K562 (cell line): ENCODE measurements at regions not wholly inside any gene's neighbourhood (a gene's known extent, or its start where the extent isn't known, plus 50 kb on each side); places are given as distances from the start of the nearest gene placed in this dataset.

Source experiments
- ATAC-seq: fragments of 200-7000 bp; cut with Tn5 transposase; 3 replicates; pipeline ENCODE4 v1.9.1; 2020; ENCODE audit warnings: moderate library complexity
- BruUV-seq: library from RNA; stranded (reverse); fragments of 400-500 nt; replicated peaks from 2 replicates; lab custom pipeline; 2021; lab: Mats Ljungman, UMichigan
- CTCF ChIA-PET: fragments of 300-600 bp; formaldehyde crosslinking; extraction: SDS; loops from one replicate; lab custom pipeline; 2021; ENCODE audit warnings: low intra/inter-chr PET ratio; lab: Yijun Ruan, JAX
- POLR2A ChIA-PET: fragments of 300-600, 350-650 bp; sonication (Branson Sonifier 250); formaldehyde crosslinking; extraction: SDS; loops from one replicate; lab custom pipeline; 2021; ENCODE audit warnings: antibody characterized with exemption, inconsistent platforms; lab: Yijun Ruan, JAX
- DNase-seq, 4 experiments: peaks; one replicate each; pipeline versions ENCODE4 v3.0.0 to v3.0.0-alpha.2; 2011 to 2018; ENCODE audit warnings: low spot score in 3 of 4, mixed read lengths in 3 of 4; ENCODE audit errors: extremely low read depth in 1 of 4
- FAIRE-seq: peaks from 2 replicates; lab custom pipeline; 2011; peaks lifted over from hg19 to GRCh38; lab: Jason Lieb, UNC
- H2AFZ ChIP-seq: 2 replicates; pipeline ENCODE4 v1.6.0; 2011; ENCODE audit warnings: low read depth, low read length, control low read depth, inconsistent platforms
- H3K27ac ChIP-seq: fragments of 200-600 bp; 3 replicates; pipeline ENCODE4 v1.8.0; 2011; ENCODE audit warnings: low read depth, mild to moderate bottlenecking, control low read depth, inconsistent platforms, low read length, moderate library complexity, mixed read lengths; ENCODE audit errors: extremely low read depth
- H3K27me3 ChIP-seq, 2 experiments: fragments of 300-600 bp in 1 of 2; 2 replicates in 1 of 2; 3 replicates in 1 of 2; pipeline versions ENCODE4 v1.6.0 to v1.8.0; 2011; ENCODE audit warnings: inconsistent platforms in 2 of 2, low read length in 2 of 2, mild to moderate bottlenecking in 1 of 2, mixed read lengths in 1 of 2, moderate library complexity in 1 of 2; ENCODE audit not compliant: control insufficient read depth in 2 of 2, insufficient read depth in 2 of 2
- H3K36me3 ChIP-seq: fragments of 300-600 bp; 3 replicates; pipeline ENCODE4 v1.8.0; 2011; ENCODE audit warnings: mild to moderate bottlenecking, low read length, inconsistent platforms; ENCODE audit not compliant: control insufficient read depth, insufficient read depth
- H3K4me1 ChIP-seq, 2 experiments: fragments of 200-600 bp in 1 of 2; replicated peaks in 1 of 2; 2 replicates in 1 of 2; 3 replicates in 1 of 2; pipeline versions ENCODE4 v1.5.1 to v1.8.0; 2011; ENCODE audit warnings: inconsistent platforms in 2 of 2, low read length in 2 of 2, mild to moderate bottlenecking in 1 of 2, mixed read lengths in 1 of 2, moderate library complexity in 1 of 2; ENCODE audit not compliant: control insufficient read depth in 2 of 2, insufficient read depth in 2 of 2
- H3K4me2 ChIP-seq: 2 replicates; pipeline ENCODE4 v1.6.1; 2011; ENCODE audit warnings: low read length, control low read depth, inconsistent platforms, mixed read lengths; ENCODE audit not compliant: insufficient read depth
- H3K4me3 ChIP-seq: fragments of 200-600 bp; sonication (generic), shearing (Covaris generic); 2 replicates; pipeline ENCODE4 v1.5.1; 2016; ENCODE audit warnings: control low read depth, inconsistent platforms
- H3K79me2 ChIP-seq: fragments of 200-600 bp; 3 replicates; pipeline ENCODE4 v1.8.0; 2011; ENCODE audit warnings: low read length, inconsistent platforms; ENCODE audit not compliant: control insufficient read depth, insufficient read depth
- H3K9ac ChIP-seq, 2 experiments: 2 replicates each; pipeline versions ENCODE4 v1.6.0 to v1.6.1; 2011; ENCODE audit warnings: low read depth in 2 of 2, low read length in 2 of 2, control low read depth in 1 of 2, inconsistent platforms in 1 of 2, mild to moderate bottlenecking in 1 of 2, mixed read lengths in 1 of 2; ENCODE audit not compliant: insufficient read depth in 1 of 2
- H3K9me1 ChIP-seq: one replicate; pipeline ENCODE4 v1.6.0; 2011; ENCODE audit warnings: inconsistent platforms, mild to moderate bottlenecking, low read length, moderate library complexity; ENCODE audit not compliant: control insufficient read depth, insufficient read depth
- H3K9me3 ChIP-seq: replicated peaks from 2 replicates; pipeline ENCODE4 v1.5.1; 2011; ENCODE audit warnings: low read depth, low read length, inconsistent platforms; ENCODE audit not compliant: control insufficient read depth, insufficient read depth
- H4K20me1 ChIP-seq: replicated peaks from 2 replicates; pipeline ENCODE4 v1.6.1; 2011; ENCODE audit warnings: low read length, inconsistent platforms, mixed read lengths; ENCODE audit not compliant: control insufficient read depth, insufficient read depth
- MAFG ChIP-seq: fragments of 450-650 bp; conservative IDR thresholded peaks from 2 replicates; pipeline ENCODE4 v1.6.1; 2016; ENCODE audit warnings: missing genetic modification characterization, missing compliant biosample characterization
- SMARCE1 ChIP-seq: fragments of 450-650 bp; IDR thresholded peaks from 2 replicates; pipeline ENCODE4 v1.7.1; 2016; ENCODE audit warnings: mild to moderate bottlenecking
- SRSF7 ChIP-seq: fragments of 200-400 bp; formaldehyde crosslinking; optimal IDR thresholded peaks from 2 replicates; pipeline ENCODE3; 2017; ENCODE audit warnings: mild to moderate bottlenecking, low read depth, low read length
- STAG1 ChIP-seq: sonication (generic); formaldehyde crosslinking; IDR thresholded peaks from 2 replicates; pipeline ENCODE4 v1.5.0; 2020; ENCODE audit warnings: missing genetic modification reagents, borderline replicate concordance
- ZNF316 ChIP-seq: fragments of 450-650 bp; IDR thresholded peaks from 2 replicates; pipeline ENCODE4 v1.6.1; 2016
- ZNF436 ChIP-seq: fragments of 250-450, 450-650 bp; sonication (Bioruptor Pico); formaldehyde crosslinking; IDR thresholded peaks from 2 replicates; pipeline ENCODE4 v1.7.0; 2020; ENCODE audit warnings: mild to moderate bottlenecking
- WGBS: fragments of 100-300 bp; shearing (Covaris generic); methylation state at CpG from one replicate; pipeline ENCODE4 v1.1.6; 2016; ENCODE audit warnings: low coverage, mixed read lengths; ENCODE audit not compliant: insufficient coverage; ENCODE audit errors: missing lambda C conversion rate; 5-methylcytosine and 5-hydroxymethylcytosine counted together
- in situ Hi-C: fragments of 300-500 bp; cut with MboI; formaldehyde crosslinking; loops from 4 replicates; pipeline ENCODE4 v1.15.0; 2018; ENCODE audit warnings: inconsistent platforms, mixed read lengths
- intact Hi-C: fragments of 100-400 bp; cut with micrococcal nuclease; formaldehyde crosslinking; loops from 2 replicates; pipeline ENCODE4 v1.14.2; 2022
- TF ChIP-seq, protein P1 (sequence below): fragments of 450-650 bp; IDR thresholded peaks from 2 replicates; pipeline ENCODE4 v1.6.1; 2014; ENCODE audit warnings: low read depth, mild to moderate bottlenecking, moderate library complexity, borderline replicate concordance
- TF ChIP-seq, protein P2 (sequence below), 2 experiments: fragments of 450-650 bp; formaldehyde crosslinking in 1 of 2; IDR thresholded peaks; 2 replicates each; pipeline versions ENCODE4 v1.4.0 to v1.6.1; 2014 to 2020; ENCODE audit warnings: mild to moderate bottlenecking in 2 of 2, borderline replicate concordance in 1 of 2, low read depth in 1 of 2

DNA sequence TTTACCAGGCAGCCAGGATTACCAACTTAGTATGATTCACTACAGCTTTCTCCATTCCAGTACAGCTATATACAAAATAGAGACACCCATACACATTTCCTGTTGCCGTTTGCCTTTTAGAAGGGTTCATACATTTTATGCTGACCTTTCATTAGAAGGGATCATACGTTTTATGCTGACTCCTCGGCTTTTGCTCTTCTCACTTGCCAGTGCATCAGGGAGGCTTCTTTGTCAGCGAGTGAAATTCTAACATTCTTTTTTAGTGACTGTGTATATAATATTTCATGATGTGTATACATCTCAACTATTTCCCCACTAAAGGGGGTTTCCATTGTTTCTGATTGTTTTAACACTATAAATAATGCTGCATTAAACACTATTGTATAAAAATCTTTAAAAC is 552.6 kb downstream of the TRIML1 start:
- ChIA-PET POLR2A (no interaction called here), CTCF (no interaction called here)
- in situ Hi-C loops (no loop called here), intact Hi-C loops (no loop called here)
- no peaks in the 10 kb centered on the region for H3K9me1 ChIP-seq
- H3K4me3 ChIP-seq = no peak overlapping the region
- no peaks in the 10 kb centered on the region for H3K4me1 ChIP-seq
- ATAC-seq (no peak), DNase-seq (no peak), FAIRE-seq (no peak)
- H2AFZ ChIP-seq = no peak overlapping the region
- no TSS peak for BruUV-seq
- H4K20me1 ChIP-seq = no peaks in the 10 kb centered on the region
- TF ChIP-seq MAFG (tag) = 0 out of 2 replicates have a peak, but pooled peaks have one; percentile 26
- no peak for TF ChIP-seq SMARCE1
- TF ChIP-seq ZNF316 = peak; percentile 44; the same call in 1 of the 2 replicates
- TF ChIP-seq, protein P1, sequence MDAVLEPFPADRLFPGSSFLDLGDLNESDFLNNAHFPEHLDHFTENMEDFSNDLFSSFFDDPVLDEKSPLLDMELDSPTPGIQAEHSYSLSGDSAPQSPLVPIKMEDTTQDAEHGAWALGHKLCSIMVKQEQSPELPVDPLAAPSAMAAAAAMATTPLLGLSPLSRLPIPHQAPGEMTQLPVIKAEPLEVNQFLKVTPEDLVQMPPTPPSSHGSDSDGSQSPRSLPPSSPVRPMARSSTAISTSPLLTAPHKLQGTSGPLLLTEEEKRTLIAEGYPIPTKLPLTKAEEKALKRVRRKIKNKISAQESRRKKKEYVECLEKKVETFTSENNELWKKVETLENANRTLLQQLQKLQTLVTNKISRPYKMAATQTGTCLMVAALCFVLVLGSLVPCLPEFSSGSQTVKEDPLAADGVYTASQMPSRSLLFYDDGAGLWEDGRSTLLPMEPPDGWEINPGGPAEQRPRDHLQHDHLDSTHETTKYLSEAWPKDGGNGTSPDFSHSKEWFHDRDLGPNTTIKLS = no peak
- TF ChIP-seq STAG1 (CRISPR knock-in tag) = no peak
- no peak for TF ChIP-seq ZNF436 (CRISPR knock-in tag)
- TF ChIP-seq SRSF7 = no peak
- TF ChIP-seq, protein P2, sequence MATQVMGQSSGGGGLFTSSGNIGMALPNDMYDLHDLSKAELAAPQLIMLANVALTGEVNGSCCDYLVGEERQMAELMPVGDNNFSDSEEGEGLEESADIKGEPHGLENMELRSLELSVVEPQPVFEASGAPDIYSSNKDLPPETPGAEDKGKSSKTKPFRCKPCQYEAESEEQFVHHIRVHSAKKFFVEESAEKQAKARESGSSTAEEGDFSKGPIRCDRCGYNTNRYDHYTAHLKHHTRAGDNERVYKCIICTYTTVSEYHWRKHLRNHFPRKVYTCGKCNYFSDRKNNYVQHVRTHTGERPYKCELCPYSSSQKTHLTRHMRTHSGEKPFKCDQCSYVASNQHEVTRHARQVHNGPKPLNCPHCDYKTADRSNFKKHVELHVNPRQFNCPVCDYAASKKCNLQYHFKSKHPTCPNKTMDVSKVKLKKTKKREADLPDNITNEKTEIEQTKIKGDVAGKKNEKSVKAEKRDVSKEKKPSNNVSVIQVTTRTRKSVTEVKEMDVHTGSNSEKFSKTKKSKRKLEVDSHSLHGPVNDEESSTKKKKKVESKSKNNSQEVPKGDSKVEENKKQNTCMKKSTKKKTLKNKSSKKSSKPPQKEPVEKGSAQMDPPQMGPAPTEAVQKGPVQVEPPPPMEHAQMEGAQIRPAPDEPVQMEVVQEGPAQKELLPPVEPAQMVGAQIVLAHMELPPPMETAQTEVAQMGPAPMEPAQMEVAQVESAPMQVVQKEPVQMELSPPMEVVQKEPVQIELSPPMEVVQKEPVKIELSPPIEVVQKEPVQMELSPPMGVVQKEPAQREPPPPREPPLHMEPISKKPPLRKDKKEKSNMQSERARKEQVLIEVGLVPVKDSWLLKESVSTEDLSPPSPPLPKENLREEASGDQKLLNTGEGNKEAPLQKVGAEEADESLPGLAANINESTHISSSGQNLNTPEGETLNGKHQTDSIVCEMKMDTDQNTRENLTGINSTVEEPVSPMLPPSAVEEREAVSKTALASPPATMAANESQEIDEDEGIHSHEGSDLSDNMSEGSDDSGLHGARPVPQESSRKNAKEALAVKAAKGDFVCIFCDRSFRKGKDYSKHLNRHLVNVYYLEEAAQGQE (IDR thresholded peaks at IDR 0.05; ENCODE audit: borderline replicate concordance) = no peak
- TF ChIP-seq, protein P2 (CRISPR knock-in tag; IDR thresholded peaks at IDR 0.05; ENCODE audit: low read depth) = no peak
- no peak overlapping the region for H3K27ac ChIP-seq
- no peak overlapping the region for H3K9ac ChIP-seq
- no peaks in the 10 kb centered on the region for H3K9me3 ChIP-seq
- H3K36me3 ChIP-seq = no peaks in the 10 kb centered on the region
- no peaks in the 10 kb centered on the region for H3K79me2 ChIP-seq
- whole genome bisulfite sequencing = 1% methylated on average over 4 of the region's 4 CpGs
- no peaks in the 10 kb centered on the region for H3K27me3 ChIP-seq
- no peak overlapping the region for H3K4me2 ChIP-seq
